Prostate gland (tissue), 2 donors: ENCODE measurements at regions not wholly inside any gene's neighbourhood (a gene's known extent, or its start where the extent isn't known, plus 50 kb on each side); places are given as distances from the start of the nearest gene placed in this dataset.

ENCODE experiments used
- DNase-seq: peaks from one replicate; pipeline ENCODE4 v3.0.0-alpha.2; 2019; ENCODE audit warnings: low spot score
- H3K27ac ChIP-seq, 2 donors: fragments of 200-600 bp; sonication (generic); 2 replicates each; pipeline ENCODE4 v1.5.1; 2017 to 2019
- H3K27me3 ChIP-seq: fragments of 200-600 bp; sonication (generic); replicated peaks from 2 replicates; pipeline ENCODE4 v1.5.1; 2019; ENCODE audit not compliant: insufficient read depth
- H3K36me3 ChIP-seq, 2 donors: fragments of 200-600 bp; sonication (generic); 1 replicate in 1 of 2; 2 replicates in 1 of 2; pipeline versions ENCODE4 v1.5.1 to v1.8.1; 2017 to 2019
- H3K4me1 ChIP-seq: fragments of 200-600 bp; sonication (generic); replicated peaks from 2 replicates; pipeline ENCODE4 v1.5.1; 2019
- H3K4me3 ChIP-seq, 2 donors: fragments of 200-600 bp; sonication (generic); 2 replicates each; pipeline ENCODE4 v1.5.1; 2017 to 2019
- H3K9me3 ChIP-seq: fragments of 200-600 bp; sonication (generic); 2 replicates; pipeline ENCODE4 v1.5.1; 2017
- POLR2A ChIP-seq: fragments of 450-650 bp; IDR thresholded peaks from one replicate; pipeline ENCODE4 v1.6.1; 2016; ENCODE audit warnings: antibody characterized with exemption, mild to moderate bottlenecking
- POLR2AphosphoS5 ChIP-seq: sonication (generic); formaldehyde crosslinking; IDR thresholded peaks from one replicate; pipeline ENCODE4 v1.6.1; 2017; ENCODE audit warnings: antibody characterized with exemption
- WGBS: methylation state at CpG from one replicate; pipeline ENCODE4 v1.1.5; 2018; 5-methylcytosine and 5-hydroxymethylcytosine counted together
- intact Hi-C: fragments of 100-400 bp; cut with DNase I; formaldehyde crosslinking; loops from one replicate; pipeline ENCODE4 v1.14.2; 2022
- TF ChIP-seq, protein P1 (sequence below), 4 experiments: fragments of 200-600 bp in 2 of 4; fragments of 450-650 bp in 2 of 4; sonication (generic) in 2 of 4; IDR thresholded peaks; 1 replicate in 3 of 4; 2 replicates in 1 of 4; pipeline ENCODE4 v1.5.1; 2016 to 2019; ENCODE audit warnings: antibody characterized with exemption in 4 of 4, mild to moderate bottlenecking in 2 of 4, moderate library complexity in 2 of 4

DNA sequence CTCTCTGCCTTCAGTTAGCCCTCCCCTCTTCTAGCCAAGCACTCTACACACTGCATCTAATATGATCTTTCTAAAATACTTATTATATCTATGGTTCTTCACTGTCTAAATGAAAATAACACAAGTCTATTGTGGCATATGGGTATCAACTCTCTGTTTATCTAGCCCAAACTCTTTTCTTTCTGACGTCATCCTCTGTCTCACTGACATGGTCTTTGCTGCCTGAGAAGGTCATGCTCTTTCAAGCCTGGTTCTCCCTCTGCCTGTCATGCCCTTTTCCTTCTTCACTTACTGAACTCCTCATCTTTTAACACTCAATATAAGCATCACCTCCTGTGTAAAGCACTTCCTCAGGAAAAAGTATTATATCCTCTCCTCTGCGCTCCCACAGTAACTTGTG, 672.2 kb upstream of the CT83 start:
- WGBS = 71% methylated on average over 2 of the region's 2 CpGs
- TF ChIP-seq POLR2A (no peak), POLR2AphosphoS5 (no peak)
- TF ChIP-seq, protein P1, sequence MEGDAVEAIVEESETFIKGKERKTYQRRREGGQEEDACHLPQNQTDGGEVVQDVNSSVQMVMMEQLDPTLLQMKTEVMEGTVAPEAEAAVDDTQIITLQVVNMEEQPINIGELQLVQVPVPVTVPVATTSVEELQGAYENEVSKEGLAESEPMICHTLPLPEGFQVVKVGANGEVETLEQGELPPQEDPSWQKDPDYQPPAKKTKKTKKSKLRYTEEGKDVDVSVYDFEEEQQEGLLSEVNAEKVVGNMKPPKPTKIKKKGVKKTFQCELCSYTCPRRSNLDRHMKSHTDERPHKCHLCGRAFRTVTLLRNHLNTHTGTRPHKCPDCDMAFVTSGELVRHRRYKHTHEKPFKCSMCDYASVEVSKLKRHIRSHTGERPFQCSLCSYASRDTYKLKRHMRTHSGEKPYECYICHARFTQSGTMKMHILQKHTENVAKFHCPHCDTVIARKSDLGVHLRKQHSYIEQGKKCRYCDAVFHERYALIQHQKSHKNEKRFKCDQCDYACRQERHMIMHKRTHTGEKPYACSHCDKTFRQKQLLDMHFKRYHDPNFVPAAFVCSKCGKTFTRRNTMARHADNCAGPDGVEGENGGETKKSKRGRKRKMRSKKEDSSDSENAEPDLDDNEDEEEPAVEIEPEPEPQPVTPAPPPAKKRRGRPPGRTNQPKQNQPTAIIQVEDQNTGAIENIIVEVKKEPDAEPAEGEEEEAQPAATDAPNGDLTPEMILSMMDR (IDR thresholded peaks at IDR 0.05) = no peak

DNA sequence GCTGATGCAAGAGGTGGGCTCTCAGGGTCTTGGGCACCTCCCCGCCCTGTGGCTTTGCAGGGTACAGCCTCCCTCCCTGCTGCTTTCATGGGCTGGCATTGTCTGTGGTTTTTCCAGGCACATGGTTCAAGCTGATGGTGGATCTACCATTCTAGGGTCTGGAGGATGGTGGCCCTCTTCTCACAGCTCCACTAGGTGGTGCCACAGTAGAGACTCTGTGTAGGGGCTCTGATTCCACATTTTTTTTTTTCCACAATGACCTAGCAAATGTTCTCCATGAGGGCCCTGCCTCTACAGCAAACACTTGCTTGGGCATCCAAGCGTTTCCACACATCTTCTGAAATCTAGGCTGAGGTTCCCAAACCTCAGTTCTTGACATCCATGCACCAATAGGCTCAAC, 657.9 kb upstream of the CT83 start:
- Histone ChIP-seq H3K4me3 (no peak overlapping the region), H3K4me1 (no peaks in the 10 kb centered on the region), H3K9me3 (no peaks in the 10 kb centered on the region), H3K36me3 (no peaks in the 10 kb centered on the region), H3K27me3 (no peaks in the 10 kb centered on the region), H3K27ac (no peak overlapping the region)
- TF ChIP-seq POLR2AphosphoS5 (no peak), POLR2A (no peak)
- TF ChIP-seq, protein P1 (IDR thresholded peaks at IDR 0.05) = no peak
- 100% methylated on average over 1 of the region's 2 CpGs for WGBS
- DNase-seq = no peak
- intact Hi-C loops = no loop called here

More for the DNA sequence above, 672.2 kb upstream of the CT83 start:
- H3K27ac ChIP-seq = no peak overlapping the region
- H3K27me3 ChIP-seq = no peaks in the 10 kb centered on the region
- DNase-seq = no peak
- H3K4me3 ChIP-seq = no peak overlapping the region
- no peaks in the 10 kb centered on the region for H3K9me3 ChIP-seq
- H3K4me1 ChIP-seq = no peaks in the 10 kb centered on the region
- no peaks in the 10 kb centered on the region for H3K36me3 ChIP-seq
- intact Hi-C loops = no loop called here

DNA sequence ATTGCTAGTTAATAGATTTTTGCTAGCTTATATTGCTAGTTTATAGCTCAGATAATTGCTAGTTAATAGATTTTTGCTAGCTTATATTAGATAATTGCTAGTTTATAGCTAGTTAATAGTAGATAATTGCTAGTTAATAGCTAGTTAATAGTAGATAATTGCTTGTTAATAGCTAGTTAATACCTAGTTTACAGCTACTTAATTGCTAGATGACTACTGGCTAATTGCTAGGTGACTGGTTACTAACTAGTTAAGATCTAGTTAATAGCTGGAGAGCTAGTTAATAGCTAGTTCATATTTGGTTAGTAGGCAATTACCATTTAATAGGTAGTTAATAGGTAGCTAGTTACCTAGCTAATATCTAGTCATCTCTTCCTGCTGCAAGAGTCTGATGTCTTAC, 633.8 kb upstream of the CT83 start:
- Histone ChIP-seq H3K27me3 (no peaks in the 10 kb centered on the region), H3K36me3 (no peaks in the 10 kb centered on the region), H3K4me1 (no peaks in the 10 kb centered on the region), H3K4me3 (no peak overlapping the region), H3K27ac (no peak overlapping the region), H3K9me3 (no peaks in the 10 kb centered on the region)
- intact Hi-C loops = no loop called here
- TF ChIP-seq POLR2AphosphoS5 = no peak
- TF ChIP-seq, protein P1 (IDR thresholded peaks at IDR 0.05) = no peak
- TF ChIP-seq POLR2A = no peak
- no peak for DNase-seq

DNA sequence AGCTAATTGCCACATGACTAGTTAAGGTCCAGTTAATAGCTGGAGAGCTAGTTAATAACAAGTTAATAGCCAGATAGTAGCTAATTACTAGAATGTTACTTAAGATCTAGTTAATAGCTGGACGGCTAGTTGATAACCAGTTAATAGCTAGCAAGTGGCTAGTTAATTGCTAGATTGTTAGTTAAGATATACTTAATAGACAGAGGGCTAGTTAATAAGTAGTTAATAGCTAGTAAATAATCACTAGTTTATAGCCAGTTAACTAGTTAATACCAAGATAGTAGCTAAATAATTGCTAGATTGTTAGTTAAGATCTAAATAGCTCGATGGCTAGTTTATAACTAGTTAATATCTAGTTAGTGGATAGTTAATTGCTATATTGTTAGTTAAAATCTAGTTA, 632.6 kb upstream of the CT83 start:
- DNase-seq = no peak
- Histone ChIP-seq H3K9me3 (no peaks in the 10 kb centered on the region), H3K36me3 (no peaks in the 10 kb centered on the region), H3K27ac (no peak overlapping the region), H3K4me1 (no peaks in the 10 kb centered on the region), H3K4me3 (no peak overlapping the region), H3K27me3 (no peaks in the 10 kb centered on the region)
- WGBS = 95% methylated on average over 2 of the region's 2 CpGs
- intact Hi-C loops = no loop called here
- TF ChIP-seq, protein P1 (IDR thresholded peaks at IDR 0.05) = no peak
- no peak for TF ChIP-seq POLR2A

DNA sequence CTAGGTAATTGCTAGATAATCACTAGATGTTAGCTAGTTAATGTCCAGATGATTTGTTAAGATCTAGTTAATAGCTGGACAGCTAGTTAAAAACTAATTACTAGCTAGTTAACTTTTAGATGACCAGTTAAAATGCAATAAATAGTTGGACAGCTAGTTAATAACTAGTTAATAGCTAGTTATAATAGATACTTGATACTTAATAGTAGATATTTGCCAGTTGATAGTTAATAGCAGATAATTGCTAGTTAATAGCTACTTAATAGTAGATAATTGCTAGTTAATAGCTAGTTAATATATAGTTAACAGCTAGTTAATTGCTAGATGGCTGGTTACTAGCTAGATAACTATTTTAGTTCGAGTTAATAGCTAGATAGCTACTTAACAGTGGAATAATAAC, 631.4 kb upstream of the CT83 start:
- no peak overlapping the region for H3K4me3 ChIP-seq
- no peaks in the 10 kb centered on the region for H3K27me3 ChIP-seq
- H3K27ac ChIP-seq = no peak overlapping the region
- H3K4me1 ChIP-seq = no peaks in the 10 kb centered on the region
- TF ChIP-seq, protein P1 (IDR thresholded peaks at IDR 0.05) = no peak
- no peak for TF ChIP-seq POLR2A
- H3K9me3 ChIP-seq = no peaks in the 10 kb centered on the region
- H3K36me3 ChIP-seq = no peaks in the 10 kb centered on the region
- WGBS = 91% methylated on average over 1 of the region's 1 CpG
- no peak for DNase-seq
- intact Hi-C loops = no loop called here
